SK-N-DZ (cell line): ENCODE measurements at regions not wholly inside any gene's neighbourhood (a gene's known extent, or its start where the extent isn't known, plus 50 kb on each side); places are given as distances from the start of the nearest gene placed in this dataset.
A peak's percentile ranks its signal among the peaks of the same experiment; 100 is the strongest.
"Not testable (repeated sequence)": the region's sequence is repeated elsewhere in the genome, so short reads cannot be mapped to it uniquely, and the experiment has no call there.

Source experiments
- DNase-seq: peaks from one replicate; pipeline ENCODE4 v3.0.0-alpha.2; 2015; ENCODE audit warnings: low spot score

DNA sequence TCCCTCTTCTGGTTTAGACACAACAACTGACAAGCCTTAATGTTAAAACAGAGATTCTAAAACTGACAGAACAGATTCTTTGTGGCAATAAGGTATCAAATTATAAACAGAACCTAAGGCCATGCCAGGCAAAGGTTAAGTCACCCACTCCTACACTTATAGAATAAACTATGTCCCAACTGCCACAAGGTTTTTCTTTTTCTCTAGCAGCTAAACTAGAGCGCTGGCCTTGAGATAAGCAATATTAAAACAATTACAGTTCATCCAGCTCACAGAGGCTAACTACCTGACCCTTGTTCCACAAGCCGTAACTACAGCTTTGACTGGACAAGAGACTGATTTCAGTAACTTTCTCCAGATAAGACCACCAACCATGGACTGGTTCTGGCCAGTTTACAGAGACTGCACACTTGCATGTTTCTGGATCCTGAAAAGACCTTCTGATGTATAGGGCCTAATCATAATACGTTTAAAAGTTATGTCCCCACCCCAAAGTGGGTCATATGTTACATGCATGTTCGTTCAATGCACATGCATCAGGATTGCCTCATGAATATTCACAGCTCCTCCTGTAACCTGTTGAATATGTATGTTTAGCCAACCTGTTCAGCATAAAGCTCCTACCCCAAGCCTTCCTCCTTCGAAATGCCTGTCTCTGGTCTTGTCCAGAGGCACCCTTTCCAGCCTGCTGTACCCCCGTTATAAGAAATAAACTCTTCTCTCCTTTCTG is 61.9 kb upstream of the VASH1 start:
- DNase-seq: no peak

DNA sequence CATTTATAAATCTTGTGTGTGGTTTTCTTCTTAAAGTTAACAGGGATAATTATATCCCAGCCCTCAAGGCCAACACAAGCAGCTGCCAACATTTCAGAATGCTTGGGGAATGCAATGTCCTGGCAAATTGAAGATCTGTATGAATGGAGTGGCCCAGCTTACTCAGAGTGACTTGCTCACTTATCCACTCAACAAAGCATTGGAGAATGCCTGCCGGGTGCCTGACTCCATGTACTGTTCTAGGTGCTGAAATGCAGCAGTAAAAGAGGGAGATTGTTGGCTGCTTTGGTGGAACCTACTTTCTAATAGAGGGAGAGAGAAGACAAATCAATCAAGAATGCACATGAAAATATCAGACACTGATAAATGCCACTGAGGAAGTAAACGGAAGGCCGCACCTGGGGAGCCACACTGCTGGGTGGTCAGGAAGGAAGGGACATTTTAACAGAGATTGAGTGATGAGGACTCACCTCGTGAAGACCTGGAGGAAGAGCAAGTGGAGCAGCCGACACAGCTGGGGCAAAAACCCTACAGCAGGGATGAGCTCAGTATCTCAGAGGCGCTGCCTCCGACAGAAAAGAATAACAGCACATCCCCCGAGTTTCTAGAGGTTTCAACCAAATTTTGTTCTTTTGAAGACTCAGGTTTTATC is 61.2 kb upstream of the VASH1 start:
- no peak for DNase-seq

DNA sequence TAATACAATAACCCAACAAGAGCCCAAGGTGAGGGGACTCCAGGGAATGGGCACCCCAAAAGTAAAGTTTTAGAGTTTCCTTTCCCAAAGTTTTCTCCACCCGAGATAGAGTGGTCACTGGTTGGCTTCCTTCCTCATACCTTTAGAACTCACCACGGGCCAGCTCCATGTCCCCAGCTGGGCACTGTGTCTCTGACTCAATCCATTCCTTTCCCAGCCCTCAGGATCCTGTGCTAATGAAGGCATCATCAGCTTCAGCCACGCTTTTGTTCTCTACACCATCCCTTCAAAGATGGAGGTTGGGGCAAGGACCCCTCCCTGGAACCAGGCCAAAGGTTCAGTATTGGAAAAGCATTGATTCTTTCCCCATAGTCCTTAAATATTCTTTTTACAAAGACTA is 59.8 kb upstream of the VASH1 start:
- DNase-seq: no peak

DNA sequence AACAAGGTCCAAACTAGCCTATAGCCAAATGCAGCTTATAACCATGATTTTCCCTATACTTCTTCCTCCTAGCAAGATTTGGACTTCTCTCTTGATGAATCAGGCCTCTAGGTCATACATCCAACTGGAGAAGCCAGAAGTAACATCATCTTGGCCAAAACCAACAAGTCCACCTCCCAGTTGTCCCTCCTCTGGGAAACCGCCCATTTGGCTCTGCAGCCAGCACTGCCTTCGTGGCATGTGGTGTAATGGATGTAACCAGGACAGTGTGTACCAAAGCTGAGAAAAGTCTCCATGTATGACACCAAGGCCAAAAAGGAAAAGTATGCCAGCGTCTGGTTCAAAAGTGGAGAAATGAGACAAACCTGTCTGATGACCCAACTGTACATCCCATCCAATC is 59.3 kb upstream of the VASH1 start:
- no peak for DNase-seq

DNA sequence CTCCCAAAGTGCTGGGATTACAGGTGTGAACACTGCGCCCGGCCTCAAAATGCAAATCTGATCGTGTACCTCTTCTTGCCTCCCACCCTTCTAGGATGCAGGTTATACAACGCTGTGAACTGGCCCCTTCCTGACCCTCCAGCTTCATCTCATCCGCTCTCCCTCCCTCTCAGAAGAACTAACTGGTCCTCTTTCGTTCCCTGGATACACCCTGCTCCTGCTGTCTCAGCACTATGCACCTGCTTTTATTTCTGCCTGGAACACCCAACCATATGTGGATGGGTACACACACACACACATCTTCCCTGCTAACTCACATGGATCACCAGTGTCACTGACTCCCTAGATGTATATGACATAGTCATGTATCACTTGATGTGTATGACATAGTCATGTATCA is 56.1 kb upstream of the VASH1 start:
- no peak for DNase-seq

DNA sequence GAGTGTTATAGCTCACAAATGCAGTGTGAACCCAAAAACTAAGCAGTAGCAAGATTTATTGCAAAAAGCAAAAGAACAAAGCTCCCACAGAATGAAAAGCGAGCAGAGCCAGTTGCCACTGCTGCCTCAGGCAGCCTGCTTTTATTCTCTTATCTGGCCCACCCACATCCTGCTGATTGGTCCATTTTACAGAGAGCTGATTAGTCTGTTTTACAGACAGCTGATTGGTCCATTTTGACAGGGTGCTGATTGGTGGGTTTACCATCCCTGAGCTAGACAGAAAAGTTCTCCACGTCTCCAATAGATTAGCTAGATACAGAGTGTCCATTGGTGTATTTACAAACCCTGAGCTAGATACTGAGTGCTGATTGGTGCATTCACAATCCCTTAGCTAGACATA is 55.1 kb upstream of the VASH1 start:
- DNase-seq: not testable (repeated sequence)

DNA sequence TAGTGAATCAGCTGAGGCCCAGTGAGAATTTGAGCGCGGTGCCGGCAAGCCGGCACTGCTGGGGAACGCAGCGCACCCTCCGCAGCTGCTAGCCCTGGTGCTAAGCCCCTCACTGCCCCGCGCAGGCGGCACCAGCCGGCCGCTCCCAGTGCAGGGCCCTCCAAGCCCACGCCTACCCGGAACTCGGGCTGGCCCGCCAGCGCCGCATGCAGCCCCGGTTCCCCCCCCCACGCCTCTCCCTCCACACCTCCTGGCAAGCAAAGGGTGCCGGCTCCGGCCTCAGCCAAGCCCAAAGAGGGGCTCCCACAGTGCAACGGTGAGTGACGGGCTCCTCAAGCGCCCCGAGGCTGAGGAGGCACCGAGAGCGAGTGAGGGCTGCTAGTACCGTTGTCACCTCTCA is 54.5 kb upstream of the VASH1 start:
- DNase-seq: no peak

DNA sequence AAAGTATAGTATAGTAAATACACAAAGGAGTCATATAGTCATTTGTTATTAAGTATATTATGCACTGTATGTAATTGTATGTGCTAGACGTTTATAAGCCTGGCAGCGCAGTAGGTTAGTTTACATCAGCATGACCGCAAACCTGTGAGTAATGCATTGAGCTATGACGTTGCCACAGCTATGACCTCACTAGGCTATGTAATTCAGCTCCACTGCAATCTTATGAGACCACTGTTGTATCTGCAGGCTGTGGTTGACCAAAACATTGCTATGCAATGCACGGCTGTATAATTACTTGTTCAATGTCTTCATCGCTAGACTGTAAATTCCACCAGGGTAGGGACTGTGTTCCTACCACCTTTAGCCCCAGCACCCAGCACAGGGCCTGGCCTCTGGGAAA is 53.2 kb upstream of the VASH1 start:
- DNase-seq: no peak

DNA sequence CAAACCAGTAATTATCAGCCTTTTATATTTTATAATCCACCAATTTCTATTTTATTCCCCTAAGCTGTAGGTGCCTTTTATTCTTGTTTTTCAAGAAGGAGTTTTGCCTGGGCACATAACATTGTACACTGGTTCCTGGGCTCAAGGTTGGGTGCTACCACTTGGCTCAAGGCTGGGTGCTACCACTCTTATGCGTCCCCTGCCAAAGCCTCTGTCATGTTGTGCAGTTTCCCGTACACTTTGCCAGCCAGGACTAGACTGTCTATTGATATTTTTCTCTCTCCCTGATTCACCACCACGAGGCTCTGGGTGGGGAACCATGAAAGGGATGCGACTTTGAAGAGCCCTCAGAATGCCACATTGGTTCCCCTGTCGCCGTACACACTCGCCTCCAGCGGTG is 52.5 kb upstream of the VASH1 start:
- DNase-seq: no peak

DNA sequence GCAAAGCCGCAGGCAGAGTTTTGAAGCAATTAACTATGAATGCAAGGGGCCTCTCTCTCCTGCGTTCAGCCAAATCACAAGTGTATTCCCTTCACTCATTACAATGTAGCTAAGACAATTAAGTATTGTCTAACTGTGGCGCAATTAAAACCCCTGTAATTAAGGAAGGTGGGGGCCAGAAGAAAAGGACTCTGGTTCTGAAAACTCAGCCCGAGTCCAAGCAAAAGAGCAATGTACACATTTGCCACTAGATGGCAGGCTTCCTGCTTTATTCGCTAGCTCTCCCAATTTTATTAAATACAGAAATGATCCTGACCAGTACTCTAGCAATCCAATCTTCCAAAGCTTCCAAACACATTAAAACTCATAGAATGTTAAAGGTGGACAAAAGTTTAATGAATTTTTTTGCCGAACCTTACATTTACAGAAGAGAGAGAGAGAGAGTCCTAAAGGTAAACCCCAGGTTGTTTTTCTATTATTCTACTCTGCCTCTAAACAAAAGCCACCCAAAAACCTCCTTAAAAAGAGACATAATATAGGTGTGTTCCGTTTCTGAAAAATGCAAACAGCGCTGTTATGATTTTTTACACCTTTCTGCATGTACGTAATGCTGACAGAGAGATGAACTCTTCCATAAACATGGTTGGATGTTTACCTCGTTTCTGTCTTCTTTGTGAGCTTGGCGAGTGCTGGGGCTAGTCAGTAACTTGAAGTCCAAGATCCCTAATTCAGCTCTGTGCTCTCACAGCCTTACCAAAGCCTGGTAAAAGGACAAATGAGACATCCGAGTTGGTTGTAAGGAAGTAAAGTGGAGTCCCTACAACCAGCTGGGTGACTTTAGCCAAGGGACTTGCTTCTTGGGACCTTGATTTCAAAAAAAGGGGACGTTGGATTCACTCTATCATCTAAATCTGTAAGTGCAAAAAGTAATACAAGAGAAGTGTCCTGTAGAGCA is 50.9 kb upstream of the VASH1 start:
- peak; percentile 44 for DNase-seq
